Fibroblast of villous mesenchyme (primary cell): ENCODE measurements at regions not wholly inside any gene's neighbourhood (a gene's known extent, or its start where the extent isn't known, plus 50 kb on each side); places are given as distances from the start of the nearest gene placed in this dataset.

ENCODE experiments used
- DNase-seq: peaks from one replicate; pipeline ENCODE4 v3.0.0-alpha.2; 2010; ENCODE audit warnings: low read depth
- H3K4me3 ChIP-seq: 2 replicates; pipeline ENCODE4 v1.5.1; 2011; ENCODE audit warnings: low read depth, mild to moderate bottlenecking, low read length
- TF ChIP-seq, protein P1 (sequence below): IDR thresholded peaks from 2 replicates; pipeline ENCODE4 v1.5.1; 2012; ENCODE audit warnings: low read depth, mild to moderate bottlenecking, low read length; ENCODE audit not compliant: insufficient read depth

DNA sequence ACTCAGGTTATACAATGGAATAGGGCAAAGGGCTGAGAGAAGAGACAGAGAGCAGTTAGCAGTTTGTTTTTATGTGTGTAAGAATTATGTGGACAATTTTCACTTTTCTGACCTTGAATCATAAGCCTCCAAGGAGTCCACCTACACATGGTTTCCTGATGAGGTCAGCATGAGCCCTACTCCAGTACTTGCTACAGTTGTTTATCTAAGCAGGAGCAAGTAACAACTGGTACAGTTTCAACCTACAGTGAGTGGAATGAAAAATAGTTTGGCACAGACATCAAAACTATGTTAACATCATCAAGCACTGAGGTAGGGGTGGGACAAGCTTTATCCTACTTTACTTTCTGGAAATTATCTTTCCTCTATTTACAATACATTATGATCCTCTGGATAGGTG is 426.7 kb upstream of the ID4 start:
- H3K4me3 ChIP-seq: no peak overlapping the region
- TF ChIP-seq, protein P1, sequence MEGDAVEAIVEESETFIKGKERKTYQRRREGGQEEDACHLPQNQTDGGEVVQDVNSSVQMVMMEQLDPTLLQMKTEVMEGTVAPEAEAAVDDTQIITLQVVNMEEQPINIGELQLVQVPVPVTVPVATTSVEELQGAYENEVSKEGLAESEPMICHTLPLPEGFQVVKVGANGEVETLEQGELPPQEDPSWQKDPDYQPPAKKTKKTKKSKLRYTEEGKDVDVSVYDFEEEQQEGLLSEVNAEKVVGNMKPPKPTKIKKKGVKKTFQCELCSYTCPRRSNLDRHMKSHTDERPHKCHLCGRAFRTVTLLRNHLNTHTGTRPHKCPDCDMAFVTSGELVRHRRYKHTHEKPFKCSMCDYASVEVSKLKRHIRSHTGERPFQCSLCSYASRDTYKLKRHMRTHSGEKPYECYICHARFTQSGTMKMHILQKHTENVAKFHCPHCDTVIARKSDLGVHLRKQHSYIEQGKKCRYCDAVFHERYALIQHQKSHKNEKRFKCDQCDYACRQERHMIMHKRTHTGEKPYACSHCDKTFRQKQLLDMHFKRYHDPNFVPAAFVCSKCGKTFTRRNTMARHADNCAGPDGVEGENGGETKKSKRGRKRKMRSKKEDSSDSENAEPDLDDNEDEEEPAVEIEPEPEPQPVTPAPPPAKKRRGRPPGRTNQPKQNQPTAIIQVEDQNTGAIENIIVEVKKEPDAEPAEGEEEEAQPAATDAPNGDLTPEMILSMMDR: no peak
- peak; percentile 50 for DNase-seq

- TF ChIP-seq, protein P1: no peak
- DNase-seq: peak; percentile 7
- no peak overlapping the region for H3K4me3 ChIP-seq
These were observed 423.8 kb upstream of the ID4 start for GRCh38 chr6:19413323-19413722.

DNA sequence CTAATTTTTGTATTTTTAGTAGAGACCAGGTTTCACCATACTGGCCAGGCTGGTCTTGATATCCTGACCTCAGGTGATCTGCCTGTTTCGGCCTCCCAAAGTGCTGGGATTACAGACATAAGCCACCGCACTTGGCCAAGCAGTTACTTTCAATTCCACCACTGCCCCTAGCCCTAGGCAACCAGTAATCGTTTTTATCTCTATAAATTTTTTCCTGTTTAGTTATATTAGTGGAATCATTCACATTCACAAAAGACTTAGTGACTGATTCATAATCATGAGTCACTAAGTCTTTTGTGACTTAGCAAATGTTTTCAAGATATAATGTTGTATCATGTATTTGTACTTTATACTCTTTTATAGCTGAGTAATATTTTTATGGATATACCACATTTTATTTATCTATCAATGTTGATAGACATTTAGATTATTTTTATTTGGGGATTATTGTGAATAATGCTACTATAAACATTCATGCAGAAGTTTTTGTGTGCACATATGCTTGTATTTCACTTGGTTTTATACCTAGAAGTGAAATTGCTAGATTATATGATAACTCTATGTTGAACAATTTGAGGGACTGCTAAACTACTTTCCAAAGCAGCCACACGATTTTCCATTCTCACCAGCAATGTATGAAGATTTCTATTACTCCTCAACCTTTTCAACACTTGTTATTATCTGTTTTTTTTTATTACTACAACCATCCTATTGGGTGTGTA is 421.4 kb upstream of the ID4 start:
- H3K4me3 ChIP-seq: no peak overlapping the region

DNA sequence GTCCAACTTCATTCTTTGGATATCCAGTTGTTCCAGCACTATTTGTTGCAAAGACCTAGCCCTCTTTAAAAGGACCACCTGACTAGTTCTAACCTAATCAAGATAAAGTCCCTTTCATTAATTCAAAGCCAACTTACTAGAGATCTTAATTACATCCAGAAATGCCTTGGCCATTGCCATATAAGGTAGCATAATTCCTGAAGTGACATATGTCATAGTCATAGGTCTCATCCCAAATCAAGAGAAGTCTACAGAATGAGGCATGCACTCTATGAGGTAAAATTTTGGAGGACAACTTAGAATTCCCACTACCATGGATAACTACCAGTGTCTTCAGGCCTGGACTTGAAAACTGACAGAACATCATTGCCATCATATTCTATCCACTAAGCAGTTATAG is 420.4 kb upstream of the ID4 start:
- no peak overlapping the region for H3K4me3 ChIP-seq
- no peak for DNase-seq
- TF ChIP-seq, protein P1: no peak

More for the DNA sequence above, 421.4 kb upstream of the ID4 start:
- TF ChIP-seq, protein P1: no peak
- DNase-seq: peak; percentile 22

- TF ChIP-seq, protein P1: no peak
- peak; percentile 5 for DNase-seq
These were observed 419.5 kb upstream of the ID4 start for GRCh38 chr6:19417713-19418112.

GRCh38 chr6:19424853-19425252 is 412.3 kb upstream of the ID4 start:
- no peak for DNase-seq
- TF ChIP-seq, protein P1: no peak
- no peak overlapping the region for H3K4me3 ChIP-seq

More at GRCh38 chr6:19417713-19418112, 419.5 kb upstream of the ID4 start:
- no peak overlapping the region for H3K4me3 ChIP-seq

GRCh38 chr6:19427548-19427947 is 409.6 kb upstream of the ID4 start:
- no peak overlapping the region for H3K4me3 ChIP-seq
- DNase-seq: no peak
- TF ChIP-seq, protein P1: no peak
